ENCODE measurements at regions not wholly inside any gene's neighbourhood (a gene's known extent, or its start where the extent isn't known, plus 50 kb on each side); places are given as distances from the start of the nearest gene placed in this dataset.
A peak's percentile ranks its signal among the peaks of the same experiment; 100 is the strongest.
"Not testable (repeated sequence)": the region's sequence is repeated elsewhere in the genome, so short reads cannot be mapped to it uniquely, and the experiment has no call there.

DNA sequence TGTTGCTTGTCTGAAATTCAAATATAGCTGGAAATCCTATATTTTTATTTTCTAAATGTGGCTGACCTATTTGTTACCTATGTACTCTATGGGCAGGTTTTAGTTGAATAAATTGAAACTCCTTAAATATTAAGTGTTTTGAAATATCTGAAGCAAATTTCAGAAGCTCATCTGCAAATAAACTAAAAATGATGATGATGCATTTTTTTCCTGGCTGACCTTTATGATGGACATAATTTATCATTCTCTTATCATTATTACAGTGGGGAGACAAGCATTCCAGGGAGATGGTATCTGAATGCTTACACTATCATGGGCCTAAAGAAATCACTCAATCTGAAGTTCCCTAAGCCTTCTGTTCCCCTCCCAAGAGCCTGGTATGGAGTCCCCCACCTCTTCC, 1225.2 kb downstream of the AACS start:
- no peak overlapping the region for H3K4me3 ChIP-seq (ENCODE audit: low read length)

DNA sequence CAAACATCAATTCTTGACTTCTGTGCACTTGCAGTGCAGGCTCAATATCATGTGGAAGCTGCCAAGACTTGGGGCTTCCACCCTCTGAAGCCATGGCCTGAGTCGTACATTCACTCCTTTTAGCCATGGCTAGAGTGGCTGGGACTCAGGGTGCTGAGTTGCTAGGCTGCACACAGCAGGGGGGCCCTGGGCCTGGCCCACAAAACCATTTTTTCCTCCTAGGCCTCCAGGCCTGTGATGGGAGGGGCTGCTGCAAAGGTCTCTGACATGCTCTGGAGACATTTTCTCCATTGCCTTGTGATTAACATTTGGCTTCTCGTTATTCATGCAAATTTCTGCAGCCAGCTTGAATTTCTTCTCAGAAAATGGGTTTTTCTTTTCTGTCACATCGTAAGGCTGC, 1226.8 kb downstream of the AACS start:
- not testable (repeated sequence) for DNase-seq (ENCODE audit: low read depth, low spot score); H3K4me3 ChIP-seq (ENCODE audit: low read length)

More for the DNA sequence above, 1225.2 kb downstream of the AACS start:
- no peak for DNase-seq (ENCODE audit: low read depth, low spot score)

DNA sequence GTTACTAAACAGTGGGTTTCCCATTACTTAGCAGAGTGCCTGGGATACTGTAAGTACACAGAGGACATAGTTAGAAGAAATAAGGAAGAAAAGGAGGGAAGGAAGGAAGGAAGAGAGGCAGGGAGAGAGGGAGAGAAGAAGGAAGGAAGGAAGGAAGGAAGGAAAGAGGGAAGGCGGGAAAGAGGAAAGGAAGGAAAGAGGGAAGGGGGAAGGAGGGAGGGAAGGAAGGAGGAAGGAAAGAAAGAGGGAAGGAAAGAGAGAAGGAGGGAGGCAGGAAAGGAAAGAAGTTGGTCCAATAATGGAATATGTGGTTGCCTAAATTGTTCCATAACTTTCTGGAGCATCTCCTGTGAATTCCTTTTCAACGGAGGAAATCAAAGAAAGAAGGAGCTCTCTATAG, 1230.4 kb downstream of the AACS start:
- DNase-seq (ENCODE audit: low read depth, low spot score), result no peak
- no peak overlapping the region for H3K4me3 ChIP-seq (ENCODE audit: low read length)

DNA sequence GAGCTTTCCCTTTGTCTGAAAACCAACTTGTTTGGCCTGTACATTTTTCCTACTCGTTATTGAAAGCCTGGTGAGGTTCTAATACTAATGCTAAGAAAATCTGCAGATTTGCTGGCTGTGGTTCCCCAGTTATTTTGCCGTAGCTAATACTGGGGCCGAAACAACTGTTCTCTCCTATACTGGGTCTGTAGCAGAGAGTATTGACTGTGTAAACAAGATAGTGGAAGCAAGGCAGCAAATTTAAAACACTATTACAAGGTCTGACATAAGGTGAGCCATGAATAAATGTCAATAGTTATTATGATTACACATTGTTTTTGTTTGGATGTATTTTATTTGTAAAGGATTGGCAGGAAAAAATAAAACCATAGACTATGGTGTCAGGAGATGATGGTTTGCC, 1244.0 kb downstream of the AACS start:
- H3K4me3 ChIP-seq (ENCODE audit: low read length), result no peak overlapping the region
- DNase-seq (ENCODE audit: low read depth, low spot score), result no peak

DNA sequence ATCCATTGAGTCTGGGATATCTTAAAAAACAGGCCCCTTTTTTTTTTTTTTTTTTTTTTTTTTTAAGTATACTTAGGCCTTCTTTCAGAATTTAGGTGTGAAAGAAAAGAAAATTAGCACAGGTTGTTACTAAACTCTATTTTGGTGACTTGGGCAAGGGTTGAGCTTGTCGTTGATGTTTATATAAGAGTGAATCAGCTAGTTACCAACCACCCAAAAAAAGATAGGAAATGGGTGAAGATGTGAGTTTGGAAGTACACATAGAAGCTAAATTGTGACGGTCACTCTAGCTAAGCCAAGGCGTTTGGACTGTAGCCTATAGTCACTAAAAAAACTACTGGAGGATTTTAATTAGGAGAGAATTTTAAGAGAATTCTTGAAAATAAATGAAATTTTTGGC, 1247.2 kb downstream of the AACS start:
- DNase-seq (ENCODE audit: low read depth, low spot score), result no peak
- H3K4me3 ChIP-seq (ENCODE audit: low read length), result no peak overlapping the region

GRCh38 chr12:126316411-126316810, 1251.2 kb downstream of the AACS start:
- no peak overlapping the region for H3K4me3 ChIP-seq (ENCODE audit: low read length)
- no peak for DNase-seq (ENCODE audit: low read depth, low spot score)

- no peak overlapping the region for H3K4me3 ChIP-seq (ENCODE audit: low read length)
- no peak for DNase-seq (ENCODE audit: low read depth, low spot score)
Observed at GRCh38 chr12:126337556-126338441, 1272.6 kb downstream of the AACS start.

DNA sequence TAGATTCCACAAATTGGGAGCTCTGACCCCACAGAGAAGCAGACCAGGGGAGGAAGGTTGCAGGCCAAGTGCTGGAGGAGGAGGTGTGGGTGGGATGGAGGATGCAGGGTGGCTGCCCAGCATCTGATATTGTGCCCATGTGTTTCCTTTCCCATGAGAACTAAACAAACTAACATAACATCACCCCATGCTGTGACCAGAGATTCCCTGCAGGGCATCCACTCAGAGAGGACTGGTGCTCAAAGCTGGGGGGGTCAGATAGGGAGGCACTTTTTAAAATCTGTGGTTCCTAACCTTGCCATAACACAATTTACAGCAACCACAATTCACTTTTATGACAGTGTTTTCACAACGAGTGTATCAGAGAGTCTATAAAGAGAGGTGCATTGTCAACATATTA, 1277.6 kb downstream of the AACS start:
- no peak overlapping the region for H3K4me3 ChIP-seq (ENCODE audit: low read length)
- DNase-seq (ENCODE audit: low read depth, low spot score), result no peak

GRCh38 chr12:126343321-126343720, 1278.1 kb downstream of the AACS start:
- no peak overlapping the region for H3K4me3 ChIP-seq (ENCODE audit: low read length)
- no peak for DNase-seq (ENCODE audit: low read depth, low spot score)

GRCh38 chr12:126346087-126346486, 1280.9 kb downstream of the AACS start:
- no peak for DNase-seq (ENCODE audit: low read depth, low spot score)
- no peak overlapping the region for H3K4me3 ChIP-seq (ENCODE audit: low read length)

DNA sequence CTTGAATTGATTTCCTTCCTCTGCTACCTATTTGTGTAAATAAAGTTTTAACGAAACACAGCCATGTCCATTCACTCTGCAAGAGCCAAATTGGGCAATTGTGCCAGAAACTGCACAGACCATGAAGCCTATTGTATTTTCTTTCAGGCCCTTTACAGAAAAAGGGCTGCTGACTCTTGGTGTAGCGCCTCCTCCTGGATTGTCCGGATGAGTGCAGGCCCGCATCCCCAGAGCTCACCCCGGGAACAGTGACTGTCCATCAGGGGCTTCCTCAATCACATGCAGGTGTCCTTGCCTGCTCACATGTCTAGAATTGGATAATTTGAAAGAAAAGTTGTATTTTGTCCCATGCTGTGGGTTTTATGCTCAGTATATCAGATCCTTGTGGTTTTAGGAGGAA, 1282.2 kb downstream of the AACS start:
- H3K4me3 ChIP-seq (ENCODE audit: low read length), result no peak overlapping the region
- no peak for DNase-seq (ENCODE audit: low read depth, low spot score)

DNA sequence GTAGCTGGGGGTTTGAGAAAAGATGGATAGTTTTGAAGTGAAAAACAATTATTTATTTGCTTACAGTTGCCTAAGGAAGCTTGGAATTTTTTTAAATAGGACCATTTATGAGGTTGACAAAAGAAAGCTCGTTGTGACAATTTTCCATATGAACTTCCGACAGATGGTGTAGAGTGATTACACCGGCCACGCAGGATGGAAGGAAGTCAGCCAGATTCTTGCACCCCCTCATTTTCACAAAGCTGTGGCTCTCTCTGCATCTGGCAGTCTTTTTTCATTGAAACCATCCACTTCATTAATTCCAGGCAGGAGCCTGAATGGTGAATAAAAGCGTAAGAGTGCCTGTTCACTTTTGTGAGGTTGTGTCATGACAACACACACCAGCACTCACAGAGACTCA, 1284.1 kb downstream of the AACS start:
- DNase-seq (ENCODE audit: low read depth, low spot score), result no peak
- H3K4me3 ChIP-seq (ENCODE audit: low read length), result no peak overlapping the region

GRCh38 chr12:126353604-126354003, 1288.4 kb downstream of the AACS start:
- no peak for DNase-seq (ENCODE audit: low read depth, low spot score)
- H3K4me3 ChIP-seq (ENCODE audit: low read length), result no peak overlapping the region

- no peak overlapping the region for H3K4me3 ChIP-seq (ENCODE audit: low read length)
- DNase-seq (ENCODE audit: low read depth, low spot score), result no peak
Observed at GRCh38 chr12:126354633-126355032, 1289.4 kb downstream of the AACS start.

GRCh38 chr12:126355346-126355745, 1290.1 kb downstream of the AACS start:
- H3K4me3 ChIP-seq (ENCODE audit: low read length), result no peak overlapping the region
- peak; percentile 49 for DNase-seq (ENCODE audit: low read depth, low spot score)

DNA sequence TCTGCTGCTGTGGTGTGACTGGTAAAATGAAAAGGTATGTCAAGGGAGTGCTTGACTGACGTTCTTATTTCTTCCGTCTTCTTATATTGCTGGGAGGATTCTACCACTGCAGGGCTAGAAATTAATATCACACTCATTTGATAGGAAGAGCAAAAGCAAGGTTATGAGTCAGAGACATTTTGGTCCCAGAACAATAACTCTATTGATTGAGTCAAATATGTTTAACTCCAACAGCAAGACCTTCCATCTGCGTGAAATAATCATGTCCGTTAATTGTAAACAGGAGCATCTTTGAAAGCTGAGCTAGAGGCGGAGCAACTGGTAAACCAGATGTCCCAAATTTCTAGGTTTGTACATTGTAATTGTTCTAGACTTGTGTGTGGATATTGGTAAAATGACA, 1293.6 kb downstream of the AACS start:
- no peak for DNase-seq (ENCODE audit: low read depth, low spot score)
- no peak overlapping the region for H3K4me3 ChIP-seq (ENCODE audit: low read length)

DNA sequence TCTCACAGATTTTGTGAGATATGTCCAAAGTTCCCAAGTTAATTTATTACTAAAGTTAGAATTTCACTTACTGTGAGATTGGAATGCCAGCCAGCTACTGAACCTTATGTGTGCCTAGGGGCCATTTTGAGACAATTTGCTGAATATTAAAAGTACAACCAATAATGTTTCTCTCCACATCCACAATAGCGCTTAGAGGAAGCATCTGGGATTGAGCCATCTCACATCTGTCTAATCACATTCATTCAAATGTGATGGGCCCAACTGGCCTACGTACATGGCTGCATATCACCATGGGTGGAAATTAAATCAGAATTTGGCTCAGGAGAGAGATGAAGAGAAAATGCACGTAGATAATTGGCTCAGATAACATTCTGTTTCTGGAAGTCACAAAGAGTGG, 1294.0 kb downstream of the AACS start:
- no peak for DNase-seq (ENCODE audit: low read depth, low spot score)

GRCh38 chr12:126361804-126362203, 1296.6 kb downstream of the AACS start:
- H3K4me3 ChIP-seq (ENCODE audit: low read length), result no peak overlapping the region
- DNase-seq (ENCODE audit: low read depth, low spot score), result no peak

More for the DNA sequence above, 1294.0 kb downstream of the AACS start:
- H3K4me3 ChIP-seq (ENCODE audit: low read length), result no peak overlapping the region

- H3K4me3 ChIP-seq (ENCODE audit: low read length), result no peak overlapping the region
- no peak for DNase-seq (ENCODE audit: low read depth, low spot score)
Observed at GRCh38 chr12:126362493-126362892, 1297.3 kb downstream of the AACS start.

GRCh38 chr12:126362964-126363363, 1297.7 kb downstream of the AACS start:
- no peak for DNase-seq (ENCODE audit: low read depth, low spot score)
- H3K4me3 ChIP-seq (ENCODE audit: low read length), result no peak overlapping the region

Measured in Jurkat, Clone E6-1 (cell line).